HG02970 (cell line): ENCODE measurements at regions not wholly inside any gene's neighbourhood (a gene's known extent, or its start where the extent isn't known, plus 50 kb on each side); places are given as distances from the start of the nearest gene placed in this dataset.
"Not testable (repeated sequence)": the region's sequence is repeated elsewhere in the genome, so short reads cannot be mapped to it uniquely, and the experiment has no call there.

Source experiments
- ATAC-seq: cut with Tn5 transposase; IDR thresholded peaks from one replicate; pipeline ENCODE4 v1.9.1; 2021; ENCODE audit warnings: mild to moderate bottlenecking, moderate library complexity, moderate number of reproducible peaks; ENCODE audit not compliant: unreplicated experiment, low FRiP score

- no peak for ATAC-seq
Measured at GRCh38 chr16:85286951-85287814, 174.9 kb upstream of the CIBAR2 start.

- ATAC-seq, result not testable (repeated sequence)
Measured at GRCh38 chr16:85287815-85288109, 175.5 kb upstream of the CIBAR2 start.

- no peak for ATAC-seq
Measured at GRCh38 chr16:85288341-85288868, 176.1 kb upstream of the CIBAR2 start.

GRCh38 chr16:85288869-85289660 is 176.8 kb upstream of the CIBAR2 start:
- no peak for ATAC-seq

- ATAC-seq, result no peak
Measured at GRCh38 chr16:85289760-85290625, 177.7 kb upstream of the CIBAR2 start.

GRCh38 chr16:85290626-85291301 is 178.5 kb upstream of the CIBAR2 start:
- ATAC-seq, result no peak

GRCh38 chr16:85291302-85292148 is 179.3 kb upstream of the CIBAR2 start:
- no peak for ATAC-seq

- no peak for ATAC-seq
Measured at GRCh38 chr16:85293458-85293857, 181.2 kb upstream of the CIBAR2 start.

- ATAC-seq, result no peak
Measured at GRCh38 chr16:85293904-85294642, 181.8 kb upstream of the CIBAR2 start.

- no peak for ATAC-seq
Measured at GRCh38 chr16:85294810-85295508, 182.7 kb upstream of the CIBAR2 start.

GRCh38 chr16:85296859-85297660 is 184.8 kb upstream of the CIBAR2 start:
- ATAC-seq, result no peak

- ATAC-seq, result no peak
Measured at GRCh38 chr16:85297881-85298280, 185.6 kb upstream of the CIBAR2 start.

GRCh38 chr16:85300406-85300968 is 188.2 kb upstream of the CIBAR2 start:
- ATAC-seq, result no peak

GRCh38 chr16:85301231-85301630 is 189.0 kb upstream of the CIBAR2 start:
- no peak for ATAC-seq

GRCh38 chr16:85302018-85302847 is 190.0 kb upstream of the CIBAR2 start:
- no peak for ATAC-seq

GRCh38 chr16:85302848-85303353 is 190.6 kb upstream of the CIBAR2 start:
- ATAC-seq, result no peak
